ENCODE measurements at regions not wholly inside any gene's neighbourhood (a gene's known extent, or its start where the extent isn't known, plus 50 kb on each side); places are given as distances from the start of the nearest gene placed in this dataset.

GRCh38 chr3:126253072-126253471 is 72.7 kb upstream of the ALDH1L1 start:
- Histone ChIP-seq H3F3A (ENCODE audit: insufficient read depth, low read length, poor library complexity, severe bottlenecking) (no peaks in the 10 kb centered on the region), H3K27ac (ENCODE audit: low read length) (no peak overlapping the region), H3K9ac (ENCODE audit: low read length) (no peak overlapping the region), H3K9me2 (ENCODE audit: insufficient read depth, low read length) (no peaks in the 10 kb centered on the region), H3K4me2 (ENCODE audit: low read length) (no peak overlapping the region), H2AFZ (ENCODE audit: low read depth, low read length) (no peak overlapping the region), H4K20me1 (ENCODE audit: insufficient read depth) (no peaks in the 10 kb centered on the region), H3K27me3 (ENCODE audit: insufficient read depth, low read depth, low read length) (no peaks in the 10 kb centered on the region), H3K4me3 (ENCODE audit: low read length) (no peak overlapping the region), H3K79me2 (replicated peaks; ENCODE audit: insufficient read depth, low read length) (no peaks in the 10 kb centered on the region), H3K9me3 (ENCODE audit: low read length) (no peaks in the 10 kb centered on the region), H3K36me3 (ENCODE audit: insufficient read depth, low read length) (no peaks in the 10 kb centered on the region)
- no peak for TF ChIP-seq CTCF (IDR thresholded peaks at IDR 0.05; ENCODE audit: poor library complexity, severe bottlenecking)
- no peak for TF ChIP-seq REST (IDR thresholded peaks at IDR 0.05; ENCODE audit: borderline replicate concordance)

- Histone ChIP-seq H3K79me2 (replicated peaks; ENCODE audit: insufficient read depth, low read length) (no peaks in the 10 kb centered on the region), H3K4me3 (ENCODE audit: low read length) (no peak overlapping the region), H3K27ac (ENCODE audit: low read length) (no peak overlapping the region), H3F3A (ENCODE audit: insufficient read depth, low read length, poor library complexity, severe bottlenecking) (no peaks in the 10 kb centered on the region), H2AFZ (ENCODE audit: low read depth, low read length) (no peak overlapping the region), H4K20me1 (ENCODE audit: insufficient read depth) (no peaks in the 10 kb centered on the region), H3K27me3 (ENCODE audit: insufficient read depth, low read depth, low read length) (no peaks in the 10 kb centered on the region), H3K9ac (ENCODE audit: low read length) (no peak overlapping the region), H3K36me3 (ENCODE audit: insufficient read depth, low read length) (no peaks in the 10 kb centered on the region), H3K4me2 (ENCODE audit: low read length) (no peak overlapping the region), H3K9me2 (ENCODE audit: insufficient read depth, low read length) (no peaks in the 10 kb centered on the region), H3K9me3 (ENCODE audit: low read length) (no peaks in the 10 kb centered on the region)
- TF ChIP-seq MXI1 (conservative IDR thresholded peaks at IDR 0.05; ENCODE audit: poor library complexity, severe bottlenecking) (no peak), TAF1 (IDR thresholded peaks at IDR 0.05; ENCODE audit: low read depth) (no peak), RAD21 (conservative IDR thresholded peaks at IDR 0.05) (no peak), SMC3 (conservative IDR thresholded peaks at IDR 0.05; ENCODE audit: poor library complexity) (no peak), POLR2AphosphoS5 (IDR thresholded peaks at IDR 0.05) (no peak), REST (IDR thresholded peaks at IDR 0.05; ENCODE audit: borderline replicate concordance) (no peak), CTCF (IDR thresholded peaks at IDR 0.05; ENCODE audit: poor library complexity, severe bottlenecking) (no peak), EZH2 (IDR thresholded peaks at IDR 0.05; ENCODE audit: borderline replicate concordance, insufficient read depth, low read length, poor library complexity, severe bottlenecking) (no peak), EP300 (conservative IDR thresholded peaks at IDR 0.05; ENCODE audit: poor library complexity, severe bottlenecking) (no peak)
Observed at GRCh38 chr3:126252373-126252772, 72.0 kb upstream of the ALDH1L1 start.
